Testis (tissue), 2 donors: ENCODE measurements at regions not wholly inside any gene's neighbourhood (a gene's known extent, or its start where the extent isn't known, plus 50 kb on each side); places are given as distances from the start of the nearest gene placed in this dataset.

ENCODE experiments used
- DNase-seq: peaks from one replicate; pipeline ENCODE4 v3.0.0-alpha.2; 2019
- H3K27ac ChIP-seq, 2 donors: fragments of 200-600 bp; sonication (generic); one replicate each; pipeline ENCODE4 v1.5.1; 2019
- H3K27me3 ChIP-seq: fragments of 200-600 bp; sonication (generic); one replicate; pipeline ENCODE4 v1.5.1; 2019
- H3K36me3 ChIP-seq: fragments of 200-600 bp; sonication (generic); one replicate; pipeline ENCODE4 v1.5.1; 2017; ENCODE audit warnings: low read depth; ENCODE audit errors: missing control alignments
- H3K4me1 ChIP-seq: fragments of 200-600 bp; sonication (generic); one replicate; pipeline ENCODE4 v1.5.1; 2019
- H3K4me3 ChIP-seq, 2 donors: fragments of 200-600 bp; sonication (generic); one replicate each; pipeline ENCODE4 v1.5.1; 2017 to 2019
- H3K9me3 ChIP-seq: fragments of 200-600 bp; sonication (generic); one replicate; pipeline ENCODE4 v1.5.1; 2017
- CTCF ChIP-seq, 3 experiments: fragments of 450-650 bp in 2 of 3; fragments of 200-600 bp in 1 of 3; sonication (generic) in 1 of 3; IDR thresholded peaks; one replicate each; pipeline ENCODE4 v1.5.1; 2016 to 2019; ENCODE audit warnings: antibody characterized with exemption in 3 of 3, mild to moderate bottlenecking in 2 of 3, moderate library complexity in 1 of 3
- POLR2A ChIP-seq: fragments of 450-650 bp; IDR thresholded peaks from one replicate; pipeline ENCODE4 v1.6.1; 2017; ENCODE audit warnings: antibody characterized with exemption, mild to moderate bottlenecking, moderate library complexity
- whole genome bisulfite sequencing, 2 donors: methylation state at CpG; one replicate each; pipeline ENCODE4 v1.1.5; 2018; 5-methylcytosine and 5-hydroxymethylcytosine counted together
- intact Hi-C: fragments of 100-400 bp; cut with DNase I; formaldehyde crosslinking; loops from one replicate; pipeline ENCODE4 v1.15.1; 2023; ENCODE audit warnings: low total_unique reads

- no peaks in the 10 kb centered on the region for H3K27me3 ChIP-seq
- no peak overlapping the region for H3K4me3 ChIP-seq
- intact Hi-C loops = no loop called here
- no peaks in the 10 kb centered on the region for H3K4me1 ChIP-seq
- no peaks in the 10 kb centered on the region for H3K9me3 ChIP-seq
- no peak overlapping the region for H3K27ac ChIP-seq
- DNase-seq = no peak
- TF ChIP-seq CTCF (IDR thresholded peaks at IDR 0.05) (no peak), POLR2A (no peak)
- H3K36me3 ChIP-seq = no peaks in the 10 kb centered on the region
Observed at GRCh38 chr3:17955411-17955810, 213.0 kb upstream of the TBC1D5 start.

DNA sequence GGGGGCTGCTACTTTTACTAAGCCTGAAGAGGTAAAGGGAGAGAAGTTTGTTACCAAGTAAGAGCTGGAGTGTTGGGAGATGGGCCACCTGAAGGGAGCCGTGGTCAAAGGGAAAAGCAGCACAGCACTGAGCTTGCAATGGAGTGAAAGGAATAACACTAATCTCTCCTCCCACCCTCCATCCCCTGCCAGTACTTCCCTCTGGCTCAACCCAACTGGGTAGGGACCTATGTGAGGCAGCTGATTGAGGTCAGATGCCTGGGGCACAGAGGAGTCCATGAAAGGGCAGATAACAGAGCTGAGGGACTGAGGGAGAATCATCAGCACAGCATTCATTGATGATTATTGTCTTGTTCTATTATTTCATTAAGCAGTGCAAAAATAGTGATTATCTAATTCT, 212.4 kb upstream of the TBC1D5 start:
- WGBS, 2 donors = 79 to 81% methylated on average over 1 of the region's 1 CpG
- H3K9me3 ChIP-seq = no peaks in the 10 kb centered on the region
- no peak overlapping the region for H3K4me3 ChIP-seq
- TF ChIP-seq CTCF (IDR thresholded peaks at IDR 0.05) (no peak), POLR2A (no peak)
- no peaks in the 10 kb centered on the region for H3K4me1 ChIP-seq
- no peak for DNase-seq
- H3K27ac ChIP-seq = no peak overlapping the region
- H3K36me3 ChIP-seq = no peaks in the 10 kb centered on the region
- no peaks in the 10 kb centered on the region for H3K27me3 ChIP-seq
- intact Hi-C loops = no loop called here

DNA sequence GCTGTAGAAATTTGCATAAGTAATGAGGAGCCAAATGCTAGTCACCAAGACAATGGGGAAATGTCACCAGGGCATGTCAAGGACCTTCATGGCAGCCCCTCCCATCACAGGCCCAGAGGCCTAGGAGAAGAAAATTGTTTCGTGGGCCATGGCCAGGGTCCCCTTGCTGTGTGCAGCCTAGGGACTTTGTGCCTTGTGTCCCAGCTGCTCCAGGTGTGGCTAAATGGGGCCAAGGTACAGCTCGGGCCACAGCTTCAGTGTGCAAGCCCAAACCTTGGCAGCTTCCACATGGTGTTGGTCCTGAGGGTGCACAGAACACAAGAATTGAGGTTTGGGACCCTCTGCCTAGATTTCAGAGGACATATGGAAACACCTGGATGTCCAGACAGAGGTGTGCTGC, 208.8 kb upstream of the TBC1D5 start:
- Histone ChIP-seq H3K4me1 (no peaks in the 10 kb centered on the region), H3K27ac (no peak overlapping the region), H3K9me3 (no peaks in the 10 kb centered on the region), H3K4me3 (no peak overlapping the region), H3K36me3 (no peaks in the 10 kb centered on the region), H3K27me3 (no peaks in the 10 kb centered on the region)
- no peak for DNase-seq
- WGBS, 2 donors = 90% methylated on average over 2 of the region's 2 CpGs
- intact Hi-C loops = no loop called here
- TF ChIP-seq POLR2A (no peak), CTCF (IDR thresholded peaks at IDR 0.05) (no peak)

DNA sequence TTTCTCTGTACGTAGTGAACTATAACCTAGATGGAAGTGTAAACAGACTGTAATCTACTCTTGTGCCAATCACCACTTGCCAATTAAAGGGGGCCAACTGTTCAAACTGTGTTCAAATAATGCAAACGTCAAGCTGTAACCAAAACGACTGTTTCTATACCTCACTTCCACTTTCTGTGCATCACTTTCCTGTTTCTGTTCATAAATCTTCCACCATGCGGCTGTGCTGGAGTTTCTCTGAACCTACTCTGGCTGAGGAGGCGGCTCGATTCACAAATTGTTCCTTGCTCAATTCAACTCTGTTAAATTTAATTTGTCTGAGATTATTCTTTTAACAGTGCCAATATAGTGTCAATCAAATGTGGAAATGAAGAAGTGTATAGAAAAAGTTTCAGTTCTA, 206.7 kb upstream of the TBC1D5 start:
- no peak for DNase-seq

More for the DNA sequence above, 206.7 kb upstream of the TBC1D5 start:
- H3K27me3 ChIP-seq = no peaks in the 10 kb centered on the region
- WGBS, 2 donors = 65 to 66% methylated on average over 6 of the region's 6 CpGs
- H3K27ac ChIP-seq = no peak overlapping the region
- H3K4me1 ChIP-seq = no peaks in the 10 kb centered on the region
- no peak for TF ChIP-seq CTCF (IDR thresholded peaks at IDR 0.05)
- TF ChIP-seq POLR2A = no peak
- no peak overlapping the region for H3K4me3 ChIP-seq
- H3K36me3 ChIP-seq = no peaks in the 10 kb centered on the region
- H3K9me3 ChIP-seq = no peaks in the 10 kb centered on the region
- intact Hi-C loops = no loop called here
